Gastrocnemius medialis (tissue), 4 donors: ENCODE measurements at regions not wholly inside any gene's neighbourhood (a gene's known extent, or its start where the extent isn't known, plus 50 kb on each side); places are given as distances from the start of the nearest gene placed in this dataset.
A peak's percentile ranks its signal among the peaks of the same experiment; 100 is the strongest.

Experiments used
- ATAC-seq, 2 donors: fragments of 150-250 bp; one replicate each; pipeline ENCODE4 v1.9.1; 2016
- DNase-seq, 2 donors: peaks; one replicate each; pipeline ENCODE4 v3.0.0-alpha.2; 2019
- H3K27ac ChIP-seq, 4 donors: fragments of 200-600 bp; sonication (generic); 1 replicate in 1 of 4; 2 replicates in 3 of 4; pipeline ENCODE4 v1.5.1; 2016 to 2018; ENCODE audit warnings: mild to moderate bottlenecking in 2 of 4, moderate library complexity in 1 of 4
- H3K27me3 ChIP-seq, 3 donors: fragments of 200-600 bp; sonication (generic) in 2 of 3; 1 replicate in 1 of 3; 2 replicates in 2 of 3; pipeline versions ENCODE4 v1.5.1 to v1.6.0; 2016 to 2019; ENCODE audit warnings: mild to moderate bottlenecking in 1 of 3, moderate library complexity in 1 of 3
- H3K36me3 ChIP-seq, 2 donors: fragments of 200-600 bp; sonication (generic) in 1 of 2; one replicate each; pipeline ENCODE4 v1.5.1; 2017 to 2018
- H3K4me1 ChIP-seq, 2 donors: fragments of 200-600 bp; sonication (generic) in 1 of 2; one replicate each; pipeline ENCODE4 v1.5.1; 2016 to 2017; ENCODE audit warnings: mild to moderate bottlenecking in 2 of 2
- H3K4me3 ChIP-seq, 4 donors: fragments of 200-600 bp; sonication (generic) in 3 of 4; 1 replicate in 1 of 4; 2 replicates in 3 of 4; pipeline ENCODE4 v1.5.1; 2016 to 2019; ENCODE audit warnings: mild to moderate bottlenecking in 2 of 4
- H3K9me3 ChIP-seq, 3 donors: fragments of 200-600 bp; sonication (generic) in 2 of 3; 1 replicate in 1 of 3; 2 replicates in 2 of 3; pipeline ENCODE4 v1.5.1; 2016 to 2019
- POLR2A ChIP-seq, 2 donors: fragments of 450-650 bp; IDR thresholded peaks; one replicate each; pipeline ENCODE4 v1.6.1; 2017; ENCODE audit warnings: antibody characterized with exemption in 2 of 2, mild to moderate bottlenecking in 2 of 2, moderate library complexity in 2 of 2
- in situ Hi-C, 4 donors: fragments of 200-750 bp; cut with MboI; loops; one replicate each; pipeline versions ENCODE4 v1.15.0 to v1.8.0; 2017; ENCODE audit warnings: low sequenced_read_pairs in 4 of 4
- intact Hi-C: fragments of 100-400 bp; cut with DNase I; formaldehyde crosslinking; loops from one replicate; pipeline ENCODE4 v1.15.1; 2023; ENCODE audit warnings: low total_unique reads
- TF ChIP-seq, protein P1 (sequence below), 5 experiments: fragments of 450-650 bp in 3 of 5; fragments of 200-600 bp in 2 of 5; sonication (generic) in 2 of 5; IDR thresholded peaks in 4 of 5; conservative IDR thresholded peaks in 1 of 5; 1 replicate in 4 of 5; 2 replicates in 1 of 5; pipeline ENCODE4 v1.5.1; 2016 to 2019; ENCODE audit warnings: antibody characterized with exemption in 5 of 5, mild to moderate bottlenecking in 3 of 5, moderate library complexity in 3 of 5

DNA sequence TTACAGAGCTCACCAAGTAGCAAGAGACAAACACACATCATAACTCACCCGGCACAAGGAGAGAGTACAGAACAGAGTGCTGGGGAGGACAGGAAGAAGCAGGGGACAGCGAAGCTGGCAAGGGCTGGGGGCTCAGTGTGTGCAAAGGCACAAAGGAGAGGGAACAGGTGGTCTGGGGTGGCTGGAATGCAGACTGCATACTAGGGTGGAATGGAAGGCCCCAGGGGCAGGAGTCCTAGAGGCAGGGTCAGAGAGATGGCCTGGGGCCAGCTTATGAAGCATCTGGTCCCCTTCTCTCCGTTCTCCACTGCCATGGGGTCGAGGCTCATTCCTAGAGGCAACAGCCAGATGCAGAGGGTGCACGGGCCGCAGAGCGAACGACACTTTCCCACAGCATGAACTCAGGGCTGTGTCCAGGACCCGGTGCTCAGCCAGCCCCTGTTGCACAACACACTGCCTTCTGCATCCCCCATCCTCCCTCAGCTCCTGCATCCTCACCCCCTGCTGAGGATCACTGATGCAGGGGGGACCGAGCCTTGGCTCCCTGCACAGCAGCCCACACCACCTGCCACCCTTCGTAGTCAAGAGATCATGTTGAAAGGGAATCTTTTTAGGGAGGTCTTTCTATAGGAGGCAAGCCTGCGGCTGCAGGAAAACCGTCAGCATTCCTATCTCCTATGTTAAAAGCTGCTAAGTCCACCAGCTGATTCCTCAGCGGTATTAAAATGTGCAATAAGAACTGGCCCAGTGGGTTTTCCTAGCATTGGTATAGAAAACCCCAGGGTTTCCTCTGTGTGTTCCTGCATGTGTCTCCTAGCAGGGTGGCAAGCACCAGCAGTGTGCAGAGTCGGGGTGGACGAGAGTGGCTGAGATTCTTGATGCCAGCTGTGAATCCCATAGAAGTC, 293.5 kb downstream of the UACA start:
- Histone ChIP-seq H3K9me3 (no peaks in the 10 kb centered on the region), H3K27ac (no peak overlapping the region), H3K4me3 (no peak overlapping the region), H3K4me1 (peaks cover 15 to 16% of the 10 kb centered on the region in 2 donors), H3K36me3 (no peaks in the 10 kb centered on the region), H3K27me3 (no peaks in the 10 kb centered on the region)
- ATAC-seq (no peak), DNase-seq (no peak)
- TF ChIP-seq, protein P1, sequence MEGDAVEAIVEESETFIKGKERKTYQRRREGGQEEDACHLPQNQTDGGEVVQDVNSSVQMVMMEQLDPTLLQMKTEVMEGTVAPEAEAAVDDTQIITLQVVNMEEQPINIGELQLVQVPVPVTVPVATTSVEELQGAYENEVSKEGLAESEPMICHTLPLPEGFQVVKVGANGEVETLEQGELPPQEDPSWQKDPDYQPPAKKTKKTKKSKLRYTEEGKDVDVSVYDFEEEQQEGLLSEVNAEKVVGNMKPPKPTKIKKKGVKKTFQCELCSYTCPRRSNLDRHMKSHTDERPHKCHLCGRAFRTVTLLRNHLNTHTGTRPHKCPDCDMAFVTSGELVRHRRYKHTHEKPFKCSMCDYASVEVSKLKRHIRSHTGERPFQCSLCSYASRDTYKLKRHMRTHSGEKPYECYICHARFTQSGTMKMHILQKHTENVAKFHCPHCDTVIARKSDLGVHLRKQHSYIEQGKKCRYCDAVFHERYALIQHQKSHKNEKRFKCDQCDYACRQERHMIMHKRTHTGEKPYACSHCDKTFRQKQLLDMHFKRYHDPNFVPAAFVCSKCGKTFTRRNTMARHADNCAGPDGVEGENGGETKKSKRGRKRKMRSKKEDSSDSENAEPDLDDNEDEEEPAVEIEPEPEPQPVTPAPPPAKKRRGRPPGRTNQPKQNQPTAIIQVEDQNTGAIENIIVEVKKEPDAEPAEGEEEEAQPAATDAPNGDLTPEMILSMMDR (IDR thresholded peaks at IDR 0.05 in 4 of 5, conservative IDR thresholded peaks at IDR 0.05 in 1 of 5): no peak
- no peak for TF ChIP-seq POLR2A (IDR thresholded peaks at IDR 0.05)
- in situ Hi-C loops: loop anchor here in 2 of 4 donors (10.0 kb wide), 2 partner anchors 335 to 735 kb away; no protein-coding TSS in a partner anchor
- intact Hi-C loops: no loop called here

DNA sequence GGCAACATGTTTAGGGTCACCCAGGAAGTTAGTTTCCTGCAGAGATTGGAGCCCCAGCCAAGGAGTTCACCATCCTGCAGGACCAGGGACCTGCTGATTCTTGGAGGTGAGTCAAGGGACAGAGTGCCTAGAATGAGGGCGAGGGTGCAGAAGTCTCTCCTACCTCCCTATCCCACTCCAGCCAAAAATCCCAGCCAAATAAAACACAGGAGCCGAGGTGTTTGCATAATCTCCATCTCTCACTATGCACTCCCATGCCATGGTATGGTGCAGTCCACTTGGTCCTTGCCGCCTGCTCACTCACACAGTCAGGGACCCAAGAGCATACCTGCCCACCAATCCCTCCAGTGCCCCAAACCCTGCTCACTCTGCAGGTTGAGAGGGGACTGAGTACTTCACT, 294.2 kb downstream of the UACA start:
- intact Hi-C loops: no loop called here
- in situ Hi-C loops: loop anchor here in 1 of 4 donors (10.0 kb wide), 1 partner anchor 334 kb away; no protein-coding TSS in a partner anchor
- peaks cover 8 to 10% of the 10 kb centered on the region in 2 donors for H3K4me1 ChIP-seq
- DNase-seq (no peak), ATAC-seq (no peak)
- H3K27me3 ChIP-seq: no peaks in the 10 kb centered on the region
- TF ChIP-seq, protein P1 (IDR thresholded peaks at IDR 0.05 in 4 of 5, conservative IDR thresholded peaks at IDR 0.05 in 1 of 5): no peak
- no peak for TF ChIP-seq POLR2A (IDR thresholded peaks at IDR 0.05)
- no peak overlapping the region for H3K4me3 ChIP-seq
- no peaks in the 10 kb centered on the region for H3K9me3 ChIP-seq
- no peaks in the 10 kb centered on the region for H3K36me3 ChIP-seq
- no peak overlapping the region for H3K27ac ChIP-seq

DNA sequence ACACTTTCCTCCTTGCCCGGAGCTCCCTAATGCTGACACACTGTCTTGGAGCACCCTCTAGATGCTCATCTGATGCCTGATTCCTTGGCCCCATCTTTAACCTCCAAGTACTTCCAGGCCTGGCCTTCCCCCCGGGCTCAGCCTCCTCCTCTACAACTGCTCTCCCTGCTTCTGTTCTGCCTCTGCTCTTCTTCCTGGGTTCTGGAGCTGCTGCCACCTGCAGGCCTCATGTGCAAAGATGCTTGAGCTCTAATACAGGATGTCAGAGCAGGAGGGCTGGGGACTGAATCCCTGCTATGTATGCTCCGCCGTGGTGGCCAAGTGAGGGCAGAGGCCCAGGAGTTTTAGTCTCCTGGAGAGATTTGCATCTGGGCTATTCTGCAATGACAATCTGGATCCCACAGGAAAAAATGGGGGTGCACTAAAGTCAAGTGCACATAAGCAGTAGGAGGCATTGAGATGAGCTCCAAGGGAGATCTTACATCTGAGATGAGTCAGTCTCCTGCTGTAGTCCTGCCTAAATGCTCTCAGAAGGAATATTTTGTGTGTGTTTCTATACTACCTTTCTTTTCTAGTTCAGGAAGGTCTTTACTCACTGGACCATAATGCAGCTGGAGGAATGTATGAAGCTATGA, 296.3 kb downstream of the UACA start:
- intact Hi-C loops: no loop called here
- Histone ChIP-seq H3K4me3 (no peak overlapping the region), H3K36me3 (no peaks in the 10 kb centered on the region), H3K4me1 (no peaks in the 10 kb centered on the region), H3K9me3 (no peaks in the 10 kb centered on the region), H3K27ac (no peak overlapping the region), H3K27me3 (no peaks in the 10 kb centered on the region)
- in situ Hi-C loops: loop anchor here in 1 of 4 donors (10.0 kb wide), 1 partner anchor 332 kb away; no protein-coding TSS in a partner anchor
- no peak for TF ChIP-seq POLR2A (IDR thresholded peaks at IDR 0.05)
- TF ChIP-seq, protein P1 (IDR thresholded peaks at IDR 0.05 in 4 of 5, conservative IDR thresholded peaks at IDR 0.05 in 1 of 5): peak in 3 of 5 experiments; percentile 10 to 39 (median 13)
- DNase-seq (no peak), ATAC-seq (no peak)

DNA sequence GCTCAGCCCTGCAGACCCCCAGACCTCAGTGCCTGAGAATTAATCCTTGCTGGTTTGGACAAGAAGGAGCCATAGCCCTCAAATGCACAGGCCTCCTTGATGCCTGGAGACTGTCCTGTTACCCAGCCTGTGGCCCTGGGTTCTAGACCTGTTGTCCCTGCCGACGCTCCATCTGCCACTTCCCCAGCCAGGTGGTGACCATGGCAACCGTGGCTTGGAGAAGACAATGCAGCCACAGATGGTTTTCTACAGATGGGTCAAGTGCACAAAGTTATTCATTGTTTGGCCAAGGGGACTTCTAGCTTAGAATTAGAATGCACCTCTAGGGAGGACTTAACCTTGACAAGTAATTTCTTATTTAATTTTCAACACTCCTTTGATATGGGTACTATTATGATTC, 297.1 kb downstream of the UACA start:
- TF ChIP-seq, protein P1 (IDR thresholded peaks at IDR 0.05 in 4 of 5, conservative IDR thresholded peaks at IDR 0.05 in 1 of 5): no peak
- TF ChIP-seq POLR2A (IDR thresholded peaks at IDR 0.05): no peak
- Histone ChIP-seq H3K27me3 (no peaks in the 10 kb centered on the region), H3K4me1 (no peaks in the 10 kb centered on the region), H3K27ac (no peak overlapping the region), H3K4me3 (no peak overlapping the region), H3K9me3 (no peaks in the 10 kb centered on the region), H3K36me3 (no peaks in the 10 kb centered on the region)
- intact Hi-C loops: no loop called here
- in situ Hi-C loops: loop anchor here in 1 of 4 donors (10.0 kb wide), 1 partner anchor 332 kb away; no protein-coding TSS in a partner anchor
- ATAC-seq (no peak), DNase-seq (no peak)
